ENCODE measurements at regions not wholly inside any gene's neighbourhood (a gene's known extent, or its start where the extent isn't known, plus 50 kb on each side); places are given as distances from the start of the nearest gene placed in this dataset.
"Not testable (repeated sequence)": the region's sequence is repeated elsewhere in the genome, so short reads cannot be mapped to it uniquely, and the experiment has no call there.

DNA sequence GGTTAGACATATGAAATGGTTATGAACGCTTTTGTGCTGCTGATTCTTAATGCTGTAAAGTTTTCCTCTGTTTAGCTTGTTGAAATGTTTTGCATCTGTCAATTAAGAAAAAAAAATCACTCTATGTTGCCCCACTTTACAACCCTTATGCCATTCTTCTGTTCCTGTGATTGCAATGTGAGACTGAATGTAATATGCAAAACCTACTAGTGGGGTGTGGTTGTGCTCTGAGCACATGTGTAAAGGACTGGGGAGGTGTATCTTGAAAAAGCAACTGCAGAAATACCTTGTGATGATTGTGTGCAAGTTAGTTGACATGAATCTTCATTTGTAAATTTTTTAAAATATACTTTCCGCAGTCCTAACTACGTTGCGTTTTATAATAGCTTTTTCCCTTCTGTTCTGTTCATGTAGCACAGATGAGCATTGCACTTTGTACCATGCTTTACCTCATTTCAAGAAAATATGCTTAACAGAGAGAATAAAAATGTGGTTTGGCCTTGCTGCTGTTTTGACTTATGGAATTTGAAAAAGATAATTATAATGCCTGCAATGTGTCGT is 357.0 kb upstream of the PIK3R1 start:
- no peaks in the 10 kb centered on the region for H3K27me3 ChIP-seq (ENCODE audit: control insufficient read depth, insufficient read depth, low read length)
- H3K4me1 ChIP-seq (ENCODE audit: control insufficient read depth in 2 of 3, insufficient read depth in 2 of 3, low read depth in 1 of 3, low read length in 3 of 3): no peaks in the 10 kb centered on the region
- FAIRE-seq: no peak
- no peak overlapping the region for H3K4me3 ChIP-seq (ENCODE audit: low read length in 3 of 3)
- no peaks in the 10 kb centered on the region for H3K9me3 ChIP-seq (ENCODE audit: control insufficient read depth in 2 of 3, insufficient read depth in 1 of 3, low read length in 3 of 3)
- DNase-seq: no peak
- TF ChIP-seq, protein P1, sequence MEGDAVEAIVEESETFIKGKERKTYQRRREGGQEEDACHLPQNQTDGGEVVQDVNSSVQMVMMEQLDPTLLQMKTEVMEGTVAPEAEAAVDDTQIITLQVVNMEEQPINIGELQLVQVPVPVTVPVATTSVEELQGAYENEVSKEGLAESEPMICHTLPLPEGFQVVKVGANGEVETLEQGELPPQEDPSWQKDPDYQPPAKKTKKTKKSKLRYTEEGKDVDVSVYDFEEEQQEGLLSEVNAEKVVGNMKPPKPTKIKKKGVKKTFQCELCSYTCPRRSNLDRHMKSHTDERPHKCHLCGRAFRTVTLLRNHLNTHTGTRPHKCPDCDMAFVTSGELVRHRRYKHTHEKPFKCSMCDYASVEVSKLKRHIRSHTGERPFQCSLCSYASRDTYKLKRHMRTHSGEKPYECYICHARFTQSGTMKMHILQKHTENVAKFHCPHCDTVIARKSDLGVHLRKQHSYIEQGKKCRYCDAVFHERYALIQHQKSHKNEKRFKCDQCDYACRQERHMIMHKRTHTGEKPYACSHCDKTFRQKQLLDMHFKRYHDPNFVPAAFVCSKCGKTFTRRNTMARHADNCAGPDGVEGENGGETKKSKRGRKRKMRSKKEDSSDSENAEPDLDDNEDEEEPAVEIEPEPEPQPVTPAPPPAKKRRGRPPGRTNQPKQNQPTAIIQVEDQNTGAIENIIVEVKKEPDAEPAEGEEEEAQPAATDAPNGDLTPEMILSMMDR (IDR thresholded peaks at IDR 0.05; ENCODE audit: borderline replicate concordance, extremely low read depth, insufficient read depth): no peak
- no peak overlapping the region for H3K27ac ChIP-seq (ENCODE audit: low read depth in 2 of 2, low read length in 2 of 2)
- no peak overlapping the region for H3K9ac ChIP-seq (ENCODE audit: low read length in 3 of 3)
- no peaks in the 10 kb centered on the region for H3K36me3 ChIP-seq (ENCODE audit: control insufficient read depth in 2 of 3, insufficient read depth in 3 of 3, low read length in 3 of 3)
- intact Hi-C loops (cut with DNase I): no loop called here

DNA sequence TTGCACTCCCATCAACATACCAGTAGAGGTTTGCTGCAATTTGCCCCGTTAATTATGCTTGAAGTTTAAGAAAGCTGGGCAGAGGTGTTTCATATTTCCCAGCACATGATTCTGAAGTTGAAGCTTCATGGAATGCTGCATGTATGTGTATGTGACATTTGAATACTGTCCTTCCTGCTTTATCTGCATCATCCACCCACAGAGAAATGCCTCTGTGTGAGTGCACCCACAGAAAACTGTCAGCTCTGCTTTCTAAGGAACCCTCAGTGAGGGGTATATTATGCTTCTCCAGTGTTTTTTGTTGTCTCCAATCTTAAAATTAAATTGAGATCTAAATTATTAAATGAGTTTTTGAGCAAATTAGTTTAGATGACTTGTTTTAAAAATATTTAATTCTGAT is 358.1 kb upstream of the PIK3R1 start:
- FAIRE-seq: no peak
- TF ChIP-seq, protein P1 (IDR thresholded peaks at IDR 0.05; ENCODE audit: borderline replicate concordance, extremely low read depth, insufficient read depth): no peak

DNA sequence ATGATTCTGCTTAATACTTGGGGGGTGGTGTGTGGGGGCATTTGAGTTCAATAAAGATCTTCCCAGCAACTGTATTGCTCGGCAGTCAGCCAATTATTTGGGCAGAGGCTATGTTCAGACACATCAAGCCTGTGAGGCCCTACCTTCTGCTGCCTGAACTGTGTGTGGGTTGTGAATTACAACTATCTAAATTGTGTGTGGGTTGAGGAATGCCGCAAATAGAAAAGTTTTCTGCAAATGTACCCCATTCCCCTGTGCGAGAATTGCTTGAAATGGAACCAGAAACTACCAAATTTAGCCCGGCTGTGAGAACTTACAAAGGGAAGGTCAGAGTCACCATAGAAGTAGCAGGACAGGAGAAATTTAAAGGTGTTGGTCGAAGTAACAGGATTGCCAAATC is 360.0 kb upstream of the PIK3R1 start:
- no peak overlapping the region for H3K4me3 ChIP-seq (ENCODE audit: low read length in 3 of 3)
- DNase-seq (no peak), FAIRE-seq (no peak)
- TF ChIP-seq, protein P1 (IDR thresholded peaks at IDR 0.05; ENCODE audit: borderline replicate concordance, extremely low read depth, insufficient read depth): no peak
- H3K4me1 ChIP-seq (ENCODE audit: control insufficient read depth in 2 of 3, insufficient read depth in 2 of 3, low read depth in 1 of 3, low read length in 3 of 3): no peaks in the 10 kb centered on the region
- no peak overlapping the region for H3K9ac ChIP-seq (ENCODE audit: low read length in 3 of 3)
- no peaks in the 10 kb centered on the region for H3K36me3 ChIP-seq (ENCODE audit: control insufficient read depth in 2 of 3, insufficient read depth in 3 of 3, low read length in 3 of 3)
- H3K9me3 ChIP-seq (ENCODE audit: control insufficient read depth in 2 of 3, insufficient read depth in 1 of 3, low read length in 3 of 3): no peaks in the 10 kb centered on the region
- no peaks in the 10 kb centered on the region for H3K27me3 ChIP-seq (ENCODE audit: control insufficient read depth, insufficient read depth, low read length)
- intact Hi-C loops (cut with DNase I): no loop called here
- H3K27ac ChIP-seq (ENCODE audit: low read depth in 2 of 2, low read length in 2 of 2): no peak overlapping the region

More for the DNA sequence above, 358.1 kb upstream of the PIK3R1 start:
- no peak overlapping the region for H3K27ac ChIP-seq (ENCODE audit: low read depth in 2 of 2, low read length in 2 of 2)
- no peak overlapping the region for H3K9ac ChIP-seq (ENCODE audit: low read length in 3 of 3)
- no peak for DNase-seq
- H3K4me1 ChIP-seq (ENCODE audit: control insufficient read depth in 2 of 3, insufficient read depth in 2 of 3, low read depth in 1 of 3, low read length in 3 of 3): no peaks in the 10 kb centered on the region
- H3K9me3 ChIP-seq (ENCODE audit: control insufficient read depth in 2 of 3, insufficient read depth in 1 of 3, low read length in 3 of 3): no peaks in the 10 kb centered on the region
- H3K36me3 ChIP-seq (ENCODE audit: control insufficient read depth in 2 of 3, insufficient read depth in 3 of 3, low read length in 3 of 3): no peaks in the 10 kb centered on the region
- no peaks in the 10 kb centered on the region for H3K27me3 ChIP-seq (ENCODE audit: control insufficient read depth, insufficient read depth, low read length)
- no peak overlapping the region for H3K4me3 ChIP-seq (ENCODE audit: low read length in 3 of 3)
- intact Hi-C loops (cut with DNase I): no loop called here

- intact Hi-C loops (cut with DNase I): not testable (repeated sequence)
Measured at GRCh38 chr5:67850906-67851305, 364.6 kb upstream of the PIK3R1 start.

More at GRCh38 chr5:67850906-67851305, 364.6 kb upstream of the PIK3R1 start:
- not testable (repeated sequence) for H3K9ac ChIP-seq (ENCODE audit: low read length in 3 of 3); DNase-seq; H3K36me3 ChIP-seq (ENCODE audit: control insufficient read depth in 2 of 3, insufficient read depth in 3 of 3, low read length in 3 of 3); H3K4me1 ChIP-seq (ENCODE audit: control insufficient read depth in 2 of 3, insufficient read depth in 2 of 3, low read depth in 1 of 3, low read length in 3 of 3); H3K4me3 ChIP-seq (ENCODE audit: low read length in 3 of 3); FAIRE-seq; H3K27me3 ChIP-seq (ENCODE audit: control insufficient read depth, insufficient read depth, low read length); H3K9me3 ChIP-seq (ENCODE audit: control insufficient read depth in 2 of 3, insufficient read depth in 1 of 3, low read length in 3 of 3); H3K27ac ChIP-seq (ENCODE audit: low read depth in 2 of 2, low read length in 2 of 2)

Measured in kidney (tissue), 13 donors.